ENCODE measurements at regions not wholly inside any gene's neighbourhood (a gene's known extent, or its start where the extent isn't known, plus 50 kb on each side); places are given as distances from the start of the nearest gene placed in this dataset.

DNA sequence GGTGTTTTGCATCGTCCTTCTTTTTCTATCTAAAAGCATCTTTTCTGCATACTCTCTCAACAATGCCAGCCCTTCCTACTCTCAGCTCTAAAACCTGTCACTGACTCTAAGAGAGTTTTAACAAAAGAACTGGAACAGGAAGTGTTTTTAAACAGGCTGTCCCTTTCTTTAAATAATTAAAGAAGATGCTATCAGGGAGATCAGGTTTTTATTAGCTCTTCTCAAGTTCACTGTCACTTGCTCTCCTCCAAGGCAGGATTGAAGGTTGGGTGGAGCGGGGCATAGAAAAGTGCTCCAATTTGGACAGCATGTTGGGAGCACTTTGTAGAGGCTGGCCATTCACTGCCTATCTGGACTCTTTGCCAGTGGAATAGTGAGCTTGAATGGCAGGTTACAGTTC is 56.4 kb upstream of the BARX2 start (continued):
- TF ChIP-seq, protein P1, sequence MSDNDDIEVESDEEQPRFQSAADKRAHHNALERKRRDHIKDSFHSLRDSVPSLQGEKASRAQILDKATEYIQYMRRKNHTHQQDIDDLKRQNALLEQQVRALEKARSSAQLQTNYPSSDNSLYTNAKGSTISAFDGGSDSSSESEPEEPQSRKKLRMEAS (IDR thresholded peaks at IDR 0.05), result no peak
- TF ChIP-seq CREB1 (IDR thresholded peaks at IDR 0.05) (no peak), SUZ12 (IDR thresholded peaks at IDR 0.05; ENCODE audit: low read length) (no peak), TAF7 (optimal IDR thresholded peaks at IDR 0.05; ENCODE audit: borderline replicate concordance, low read depth, low read length) (no peak), SRF (IDR thresholded peaks at IDR 0.05; ENCODE audit: low read depth, low read length) (no peak)
- TF ChIP-seq, protein P2, sequence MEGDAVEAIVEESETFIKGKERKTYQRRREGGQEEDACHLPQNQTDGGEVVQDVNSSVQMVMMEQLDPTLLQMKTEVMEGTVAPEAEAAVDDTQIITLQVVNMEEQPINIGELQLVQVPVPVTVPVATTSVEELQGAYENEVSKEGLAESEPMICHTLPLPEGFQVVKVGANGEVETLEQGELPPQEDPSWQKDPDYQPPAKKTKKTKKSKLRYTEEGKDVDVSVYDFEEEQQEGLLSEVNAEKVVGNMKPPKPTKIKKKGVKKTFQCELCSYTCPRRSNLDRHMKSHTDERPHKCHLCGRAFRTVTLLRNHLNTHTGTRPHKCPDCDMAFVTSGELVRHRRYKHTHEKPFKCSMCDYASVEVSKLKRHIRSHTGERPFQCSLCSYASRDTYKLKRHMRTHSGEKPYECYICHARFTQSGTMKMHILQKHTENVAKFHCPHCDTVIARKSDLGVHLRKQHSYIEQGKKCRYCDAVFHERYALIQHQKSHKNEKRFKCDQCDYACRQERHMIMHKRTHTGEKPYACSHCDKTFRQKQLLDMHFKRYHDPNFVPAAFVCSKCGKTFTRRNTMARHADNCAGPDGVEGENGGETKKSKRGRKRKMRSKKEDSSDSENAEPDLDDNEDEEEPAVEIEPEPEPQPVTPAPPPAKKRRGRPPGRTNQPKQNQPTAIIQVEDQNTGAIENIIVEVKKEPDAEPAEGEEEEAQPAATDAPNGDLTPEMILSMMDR (IDR thresholded peaks at IDR 0.05; ENCODE audit: control extremely low read depth in 1 of 3, insufficient read depth in 1 of 3, low read depth in 1 of 3, low read length in 3 of 3), result no peak

Measured in H1 (cell line).